ENCODE measurements at regions not wholly inside any gene's neighbourhood (a gene's known extent, or its start where the extent isn't known, plus 50 kb on each side); places are given as distances from the start of the nearest gene placed in this dataset.
A peak's percentile ranks its signal among the peaks of the same experiment; 100 is the strongest.

DNA sequence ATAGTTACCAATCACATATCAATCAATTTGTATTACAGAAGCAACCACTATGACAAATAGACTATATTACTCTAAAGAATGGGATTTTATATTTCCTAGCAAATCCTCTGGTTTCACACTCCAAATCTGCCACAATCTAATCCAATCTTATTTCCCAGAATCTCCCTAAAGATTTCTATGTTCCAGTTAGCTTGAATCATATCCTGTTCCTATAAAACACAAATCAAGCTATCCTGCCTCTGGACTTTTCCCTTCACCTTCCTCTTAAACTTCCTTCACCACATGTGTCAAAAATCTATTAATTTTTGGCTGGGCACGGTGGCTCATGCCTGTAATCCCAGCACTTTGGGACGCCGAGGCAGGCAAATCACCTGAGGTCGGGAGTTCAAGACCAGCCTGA lies 50.0 kb downstream of the PIK3C2A start:
- DNase-seq (ENCODE audit: insufficient read length, low spot score) (no peak), FAIRE-seq (no peak)

DNA sequence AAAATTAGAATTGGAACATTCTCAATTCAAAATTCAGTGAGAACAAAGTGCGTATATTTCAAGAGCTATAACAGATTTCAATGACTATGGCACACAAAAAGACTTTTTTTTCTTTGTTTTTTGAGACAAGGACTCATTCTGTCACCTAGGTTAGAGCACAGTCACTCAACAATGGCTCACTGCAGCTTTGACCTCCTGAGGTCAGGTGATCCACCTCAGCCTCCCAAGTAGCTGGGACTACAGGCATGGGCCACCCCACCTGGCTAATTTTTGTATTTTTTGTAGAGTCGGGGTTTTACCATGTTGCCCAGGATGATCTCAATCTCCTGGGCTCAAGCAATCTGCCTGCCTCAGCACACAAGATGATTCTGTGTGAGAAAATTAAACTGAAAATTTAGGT lies 51.5 kb downstream of the PIK3C2A start:
- DNase-seq (ENCODE audit: insufficient read length, low spot score) = no peak
- no peak for FAIRE-seq

DNA sequence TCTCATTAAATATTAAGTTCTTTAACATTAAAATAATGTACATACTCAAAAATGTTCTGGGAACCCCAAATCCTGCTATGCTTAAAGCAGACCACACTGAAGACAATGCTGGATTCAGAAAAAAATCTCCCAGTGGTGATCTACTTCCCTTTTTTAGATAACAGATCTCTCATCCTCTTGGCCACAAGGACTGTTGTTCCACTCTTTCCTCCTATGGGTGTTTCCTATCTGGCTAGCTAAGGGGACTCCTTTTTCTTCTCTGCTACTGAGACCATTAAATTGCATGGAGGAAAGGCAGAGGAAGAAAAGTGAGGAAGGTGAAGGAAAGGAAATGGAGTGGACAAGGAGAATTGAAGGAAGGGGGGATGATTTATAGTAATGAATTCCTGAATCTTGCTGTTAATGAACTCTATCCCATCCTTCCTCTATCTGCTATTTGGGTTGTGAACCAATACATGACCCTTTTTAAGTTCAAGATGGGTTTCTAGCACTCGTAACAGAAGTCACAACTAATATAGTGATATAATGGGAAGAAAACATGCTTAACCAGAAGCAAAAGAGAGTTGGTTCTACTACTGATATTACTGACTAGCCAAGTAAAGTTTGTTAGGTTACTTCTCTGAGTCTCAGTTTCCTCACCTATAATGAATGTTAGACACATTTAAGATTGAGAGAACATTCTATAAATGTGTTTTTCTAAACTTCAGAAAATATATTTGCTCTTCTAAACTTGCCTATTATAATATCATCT lies 53.2 kb downstream of the PIK3C2A start:
- DNase-seq (ENCODE audit: insufficient read length, low spot score) = no peak
- FAIRE-seq = peak; percentile 70

- FAIRE-seq (peak; percentile 4), DNase-seq (ENCODE audit: insufficient read length, low spot score) (no peak)
Observed at GRCh38 chr11:17153757-17154156, 54.0 kb downstream of the PIK3C2A start.

- FAIRE-seq = no peak
- DNase-seq (ENCODE audit: insufficient read length, low spot score) = no peak
Observed at GRCh38 chr11:17152306-17152705, 55.5 kb downstream of the PIK3C2A start.

DNA sequence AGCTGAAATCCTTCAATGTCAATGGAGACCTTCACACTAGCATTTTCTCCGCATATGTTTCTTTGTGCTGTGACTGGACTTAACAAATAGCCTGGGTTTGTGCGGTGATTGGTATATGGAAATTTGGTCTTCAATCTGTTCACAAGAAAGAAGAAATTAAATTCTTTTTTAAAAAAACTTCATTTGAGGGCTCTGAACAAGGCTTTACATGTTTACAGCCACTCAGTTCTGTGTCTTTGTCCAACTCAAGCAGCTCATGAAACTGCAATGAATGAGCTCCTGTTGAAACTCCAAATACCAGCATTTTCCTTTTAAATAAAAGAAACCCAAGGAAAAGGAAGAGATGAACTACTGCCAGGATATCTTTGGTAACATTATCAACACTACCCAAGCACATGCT lies 57.3 kb downstream of the PIK3C2A start:
- FAIRE-seq (no peak), DNase-seq (ENCODE audit: insufficient read length, low spot score) (no peak)

GRCh38 chr11:17148536-17148935 lies 59.2 kb downstream of the PIK3C2A start:
- DNase-seq (ENCODE audit: insufficient read length, low spot score) = no peak
- FAIRE-seq = no peak

- DNase-seq (ENCODE audit: insufficient read length, low spot score) (no peak), FAIRE-seq (no peak)
Observed at GRCh38 chr11:17145972-17146371, 61.8 kb downstream of the PIK3C2A start.

- FAIRE-seq = no peak
- DNase-seq (ENCODE audit: insufficient read length, low spot score) = no peak
Observed at GRCh38 chr11:17142450-17142849, 65.0 kb upstream of the RPS13 start.

- DNase-seq (ENCODE audit: insufficient read length, low spot score) (no peak), FAIRE-seq (no peak)
Observed at GRCh38 chr11:17141156-17141555, 63.7 kb upstream of the RPS13 start.

- DNase-seq (ENCODE audit: insufficient read length, low spot score) (no peak), FAIRE-seq (no peak)
Observed at GRCh38 chr11:17138562-17138961, 61.1 kb upstream of the RPS13 start.

DNA sequence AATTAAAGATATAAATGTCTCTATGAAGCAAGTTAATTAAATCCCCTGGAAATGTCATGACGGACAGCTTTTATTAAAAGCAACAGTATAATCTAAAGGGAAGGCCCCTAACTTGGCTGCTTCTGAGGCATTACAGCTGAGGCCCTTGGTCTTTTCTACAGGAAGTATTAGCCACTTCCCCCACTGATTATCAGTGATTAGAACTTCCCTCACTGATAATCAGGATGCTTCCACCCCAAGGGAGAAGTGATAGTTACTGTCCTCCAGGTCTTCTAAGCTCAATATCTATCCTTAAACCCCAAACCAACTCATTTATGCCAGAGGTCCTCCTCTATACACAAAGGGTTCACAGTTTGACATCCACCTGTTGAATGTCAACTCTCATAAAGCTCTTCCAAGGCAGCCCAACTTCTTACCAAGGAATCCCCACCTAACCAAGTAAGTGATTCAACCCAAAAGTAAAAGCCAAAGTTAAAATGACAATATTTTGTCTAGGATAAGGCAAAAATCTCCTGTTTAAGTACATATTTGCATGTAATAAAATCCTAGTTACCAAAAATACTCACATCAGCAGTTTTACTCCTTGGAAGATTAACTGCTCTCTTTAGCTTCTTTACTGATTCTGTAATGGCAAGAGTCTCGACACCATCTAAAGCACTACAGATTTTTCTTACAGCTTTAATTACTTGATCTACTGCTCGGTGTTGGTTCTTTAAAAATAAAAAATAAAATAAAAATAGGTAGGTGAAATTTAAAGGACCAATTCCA lies 58.6 kb upstream of the RPS13 start:
- no peak for DNase-seq (ENCODE audit: insufficient read length, low spot score)
- FAIRE-seq = no peak

GRCh38 chr11:17132654-17133053 lies 55.2 kb upstream of the RPS13 start:
- no peak for FAIRE-seq
- DNase-seq (ENCODE audit: insufficient read length, low spot score) = no peak

DNA sequence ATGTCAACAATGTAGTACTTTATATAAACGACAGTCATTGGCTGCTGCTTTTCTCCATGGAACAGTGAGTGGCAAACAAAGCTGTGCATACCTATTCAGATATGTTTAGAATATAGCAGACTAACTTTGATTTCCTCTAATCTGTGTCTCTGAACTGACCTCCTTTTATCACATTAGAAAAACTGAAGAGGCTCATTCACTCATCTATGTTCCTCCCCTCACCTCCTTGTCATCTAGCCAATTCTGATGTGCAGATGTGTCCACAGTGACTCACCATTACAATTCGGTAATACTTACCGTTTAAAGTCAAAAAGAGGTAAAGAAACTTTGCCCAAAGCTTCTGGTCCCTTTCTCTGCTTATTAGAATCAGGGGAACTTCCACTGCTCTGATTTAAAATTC lies 51.5 kb upstream of the RPS13 start:
- FAIRE-seq (no peak), DNase-seq (ENCODE audit: insufficient read length, low spot score) (no peak)

Measured in GM19239 (cell line).